ENCODE measurements at regions not wholly inside any gene's neighbourhood (a gene's known extent, or its start where the extent isn't known, plus 50 kb on each side); places are given as distances from the start of the nearest gene placed in this dataset.
A peak's percentile ranks its signal among the peaks of the same experiment; 100 is the strongest.

- no peaks in the 10 kb centered on the region for H3K36me3 ChIP-seq (ENCODE audit: insufficient read depth, low read length)
- no peak overlapping the region for H3K27ac Mint-ChIP-seq (ENCODE audit: unreplicated experiment)
These were observed 562.1 kb downstream of the IGSF11 start for GRCh38 chr3:118472586-118472985.

GRCh38 chr3:118473343-118473742 is 561.3 kb downstream of the IGSF11 start:
- Histone ChIP-seq H3K27ac (ENCODE audit: low read depth, low read length) (no peak overlapping the region), H3K9me3 (ENCODE audit: insufficient read depth, low read depth, low read length) (no peaks in the 10 kb centered on the region), H3K4me1 (ENCODE audit: insufficient read depth, low read length) (no peaks in the 10 kb centered on the region), H3K4me3 (ENCODE audit: insufficient read depth, low read depth, low read length) (no peak overlapping the region), H3K4me2 (ENCODE audit: low read length) (no peak overlapping the region), H4K20me1 (ENCODE audit: insufficient read depth, low read length) (no peaks in the 10 kb centered on the region), H3K9ac (ENCODE audit: low read length) (no peak overlapping the region), H3K36me3 (ENCODE audit: insufficient read depth, low read length) (no peaks in the 10 kb centered on the region), H3K79me2 (ENCODE audit: insufficient read depth, low read length) (no peaks in the 10 kb centered on the region), H2AFZ (ENCODE audit: low read depth, low read length) (no peak overlapping the region), H3K27me3 (ENCODE audit: insufficient read depth, low read length) (no peaks in the 10 kb centered on the region)
- Mint-ChIP-seq H3K4me3 (ENCODE audit: unreplicated experiment) (no peak overlapping the region), H3K27me3 (ENCODE audit: low read depth, unreplicated experiment) (no peaks in the 10 kb centered on the region), H3K36me3 (ENCODE audit: low read depth, unreplicated experiment) (no peaks in the 10 kb centered on the region), H3K27ac (ENCODE audit: unreplicated experiment) (no peak overlapping the region), H3K9me3 (ENCODE audit: unreplicated experiment) (no peaks in the 10 kb centered on the region), H3K4me1 (ENCODE audit: low read depth, unreplicated experiment) (no peaks in the 10 kb centered on the region)
- no peak for FAIRE-seq
- DNase-seq (ENCODE audit: low read depth) = no peak
- TF ChIP-seq CTCF (IDR thresholded peaks at IDR 0.05; ENCODE audit: insufficient read depth, low read depth, low read length) (no peak), EZH2 (IDR thresholded peaks at IDR 0.05; ENCODE audit: insufficient read depth, low read length) (no peak)

More at GRCh38 chr3:118472586-118472985, 562.1 kb downstream of the IGSF11 start:
- TF ChIP-seq EZH2 (IDR thresholded peaks at IDR 0.05; ENCODE audit: insufficient read depth, low read length) (no peak), CTCF (IDR thresholded peaks at IDR 0.05; ENCODE audit: insufficient read depth, low read depth, low read length) (no peak)
- no peaks in the 10 kb centered on the region for H3K9me3 ChIP-seq (ENCODE audit: insufficient read depth, low read depth, low read length)
- no peak overlapping the region for H2AFZ ChIP-seq (ENCODE audit: low read depth, low read length)
- no peaks in the 10 kb centered on the region for H3K27me3 ChIP-seq (ENCODE audit: insufficient read depth, low read length)
- no peaks in the 10 kb centered on the region for H3K4me1 Mint-ChIP-seq (ENCODE audit: low read depth, unreplicated experiment)
- no peak overlapping the region for H3K27ac ChIP-seq (ENCODE audit: low read depth, low read length)
- FAIRE-seq = no peak
- H3K27me3 Mint-ChIP-seq (ENCODE audit: low read depth, unreplicated experiment) = no peaks in the 10 kb centered on the region
- H3K4me2 ChIP-seq (ENCODE audit: low read length) = no peak overlapping the region
- no peaks in the 10 kb centered on the region for H3K9me3 Mint-ChIP-seq (ENCODE audit: unreplicated experiment)
- peak; percentile 8 for DNase-seq (ENCODE audit: low read depth)
- no peaks in the 10 kb centered on the region for H3K4me1 ChIP-seq (ENCODE audit: insufficient read depth, low read length)
- H3K36me3 Mint-ChIP-seq (ENCODE audit: low read depth, unreplicated experiment) = no peaks in the 10 kb centered on the region
- no peaks in the 10 kb centered on the region for H4K20me1 ChIP-seq (ENCODE audit: insufficient read depth, low read length)
- no peak overlapping the region for H3K4me3 Mint-ChIP-seq (ENCODE audit: unreplicated experiment)
- H3K4me3 ChIP-seq (ENCODE audit: insufficient read depth, low read depth, low read length) = no peak overlapping the region
- H3K9ac ChIP-seq (ENCODE audit: low read length) = no peak overlapping the region
- no peaks in the 10 kb centered on the region for H3K79me2 ChIP-seq (ENCODE audit: insufficient read depth, low read length)

- Histone ChIP-seq H3K4me3 (ENCODE audit: insufficient read depth, low read depth, low read length) (no peak overlapping the region), H3K36me3 (ENCODE audit: insufficient read depth, low read length) (no peaks in the 10 kb centered on the region)
- peaks cover 5% of the 10 kb centered on the region for H3K4me1 Mint-ChIP-seq (ENCODE audit: low read depth, unreplicated experiment)
These were observed 557.6 kb downstream of the IGSF11 start for GRCh38 chr3:118476885-118477618.

More at GRCh38 chr3:118476885-118477618, 557.6 kb downstream of the IGSF11 start:
- TF ChIP-seq CTCF (IDR thresholded peaks at IDR 0.05; ENCODE audit: insufficient read depth, low read depth, low read length) (no peak), EZH2 (IDR thresholded peaks at IDR 0.05; ENCODE audit: insufficient read depth, low read length) (no peak)
- Histone ChIP-seq H3K9ac (ENCODE audit: low read length) (no peak overlapping the region), H3K4me1 (ENCODE audit: insufficient read depth, low read length) (no peaks in the 10 kb centered on the region), H3K9me3 (ENCODE audit: insufficient read depth, low read depth, low read length) (no peaks in the 10 kb centered on the region), H3K27me3 (ENCODE audit: insufficient read depth, low read length) (no peaks in the 10 kb centered on the region), H2AFZ (ENCODE audit: low read depth, low read length) (no peak overlapping the region), H3K27ac (ENCODE audit: low read depth, low read length) (no peak overlapping the region), H3K79me2 (ENCODE audit: insufficient read depth, low read length) (no peaks in the 10 kb centered on the region), H4K20me1 (ENCODE audit: insufficient read depth, low read length) (no peaks in the 10 kb centered on the region), H3K4me2 (ENCODE audit: low read length) (no peak overlapping the region)
- Mint-ChIP-seq H3K4me3 (ENCODE audit: unreplicated experiment) (no peak overlapping the region), H3K27ac (ENCODE audit: unreplicated experiment) (no peak overlapping the region), H3K9me3 (ENCODE audit: unreplicated experiment) (no peaks in the 10 kb centered on the region), H3K36me3 (ENCODE audit: low read depth, unreplicated experiment) (no peaks in the 10 kb centered on the region), H3K27me3 (ENCODE audit: low read depth, unreplicated experiment) (no peaks in the 10 kb centered on the region)
- DNase-seq (ENCODE audit: low read depth) (no peak), FAIRE-seq (no peak)

All from astrocyte (in vitro differentiated cells and primary cell).